ENCODE measurements at regions not wholly inside any gene's neighbourhood (a gene's known extent, or its start where the extent isn't known, plus 50 kb on each side); places are given as distances from the start of the nearest gene placed in this dataset.
A peak's percentile ranks its signal among the peaks of the same experiment; 100 is the strongest.

DNA sequence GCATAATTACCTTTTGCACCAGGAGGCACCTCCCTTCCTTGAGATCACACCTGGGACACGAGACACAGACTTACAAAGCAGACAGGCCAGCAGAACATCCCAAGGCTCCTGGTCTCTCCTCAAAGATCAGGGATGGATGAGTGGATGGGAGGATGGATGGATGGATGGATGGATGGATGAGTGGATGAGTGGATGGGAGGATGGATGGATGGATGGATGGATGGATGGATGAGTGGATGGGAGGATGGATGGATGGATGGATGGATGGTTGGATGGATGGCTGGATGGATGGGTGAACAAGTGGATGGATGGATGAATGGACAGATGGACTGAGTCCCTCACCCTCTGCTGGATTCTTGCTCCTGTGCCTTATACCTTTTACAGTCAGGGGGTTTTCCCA, 364.0 kb downstream of the BCOR start:
- POLR2A ChIA-PET = no interaction called here
- Mint-ChIP-seq H3K27me3 (no peaks in the 10 kb centered on the region), H3K36me3 (no peaks in the 10 kb centered on the region), H3K9me3 (no peaks in the 10 kb centered on the region), H3K4me3 (no peak overlapping the region), H3K27ac (no peak overlapping the region), H3K4me1 (peaks cover 3% of the 10 kb centered on the region)
- ATAC-seq (ENCODE audit: low read depth) = no peak
- no peak for DNase-seq

DNA sequence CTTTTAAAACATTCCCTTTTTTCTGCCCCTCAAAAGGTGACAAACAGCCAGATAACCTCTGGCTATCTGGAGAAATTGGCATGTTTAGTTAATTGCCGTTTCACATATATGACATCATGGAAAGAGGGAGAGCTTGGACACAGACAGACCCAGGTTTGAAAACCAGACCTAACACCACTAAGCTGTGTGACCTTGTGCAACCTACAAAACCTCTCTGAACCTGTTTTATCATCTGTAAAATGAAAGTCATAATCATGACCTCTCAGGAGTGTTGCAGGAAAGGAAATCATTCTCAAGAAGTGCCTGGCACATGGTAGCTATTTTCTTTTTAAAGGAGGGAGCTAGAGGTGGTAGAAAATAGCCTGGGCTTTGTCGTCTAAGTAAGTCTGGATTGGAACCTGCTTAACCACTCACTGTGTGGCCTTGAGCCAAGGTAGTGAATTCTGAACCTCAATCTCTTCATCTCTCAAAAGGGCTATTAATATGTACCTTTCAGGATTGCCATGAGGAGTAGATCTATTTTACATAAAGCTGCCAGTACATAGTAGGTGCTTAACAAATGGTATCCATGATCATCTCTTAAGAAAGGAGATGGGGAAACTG, 363.5 kb downstream of the BCOR start:
- no peak overlapping the region for H3K4me3 Mint-ChIP-seq
- no peak for DNase-seq
- no peak for ATAC-seq (ENCODE audit: low read depth)
- POLR2A ChIA-PET = no interaction called here
- no peaks in the 10 kb centered on the region for H3K9me3 Mint-ChIP-seq
- no peak overlapping the region for H3K27ac Mint-ChIP-seq
- no peaks in the 10 kb centered on the region for H3K36me3 Mint-ChIP-seq
- H3K27me3 Mint-ChIP-seq = no peaks in the 10 kb centered on the region
- H3K4me1 Mint-ChIP-seq = peaks cover 3% of the 10 kb centered on the region

DNA sequence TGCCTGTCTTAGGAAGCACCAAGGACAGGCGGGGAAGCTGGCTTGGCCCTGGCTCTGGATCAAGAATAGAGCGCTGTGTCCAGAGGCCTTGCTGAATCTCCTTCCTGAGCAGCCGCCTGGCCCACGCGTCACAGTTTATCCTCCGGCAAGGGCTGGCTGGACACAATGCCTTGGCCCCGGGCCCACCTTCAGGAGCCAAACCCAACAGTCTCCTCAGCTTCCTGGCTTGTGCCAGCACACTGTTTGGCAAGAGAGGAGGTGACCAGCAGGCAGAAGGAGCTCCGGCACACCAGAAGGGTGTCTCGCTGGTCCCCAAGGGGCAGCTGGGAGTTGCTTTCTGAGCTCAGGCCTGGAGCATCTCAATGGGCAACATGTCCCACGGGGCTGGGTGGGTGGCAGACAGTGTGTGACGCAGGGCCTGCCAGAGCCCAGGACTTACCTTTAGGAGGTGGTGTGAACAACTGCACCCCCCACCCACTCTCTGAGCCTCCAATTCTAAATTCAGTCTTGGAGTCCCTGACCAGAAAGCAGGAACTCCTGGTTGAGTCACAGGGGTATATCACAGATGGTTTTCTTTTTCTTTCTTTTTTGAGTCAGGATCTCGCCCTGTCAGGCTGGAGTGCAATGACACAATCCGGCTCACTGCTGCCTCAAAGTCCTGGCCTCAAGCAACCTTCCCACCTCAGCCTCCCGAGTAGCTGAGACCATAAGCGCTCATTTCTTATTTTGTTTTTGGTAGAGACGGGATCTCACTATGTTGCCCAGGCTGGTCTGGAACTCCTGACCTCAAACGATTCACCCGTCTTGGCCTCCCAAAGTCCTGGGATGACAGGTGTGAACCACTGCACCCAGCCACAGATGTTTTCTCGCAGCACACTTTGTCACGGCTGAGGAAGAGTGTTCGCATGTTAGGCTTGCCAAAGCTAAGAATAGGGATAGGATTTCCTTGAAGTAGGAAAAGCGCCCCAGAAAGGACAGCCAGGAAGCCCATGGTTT, 361.2 kb downstream of the BCOR start:
- H3K36me3 Mint-ChIP-seq = no peaks in the 10 kb centered on the region
- POLR2A ChIA-PET = no interaction called here
- H3K27me3 Mint-ChIP-seq = no peaks in the 10 kb centered on the region
- DNase-seq (no peak), ATAC-seq (ENCODE audit: low read depth) (no peak)
- H3K9me3 Mint-ChIP-seq = no peaks in the 10 kb centered on the region
- no peaks in the 10 kb centered on the region for H3K4me1 Mint-ChIP-seq
- H3K27ac Mint-ChIP-seq = no peak overlapping the region
- no peak overlapping the region for H3K4me3 Mint-ChIP-seq

DNA sequence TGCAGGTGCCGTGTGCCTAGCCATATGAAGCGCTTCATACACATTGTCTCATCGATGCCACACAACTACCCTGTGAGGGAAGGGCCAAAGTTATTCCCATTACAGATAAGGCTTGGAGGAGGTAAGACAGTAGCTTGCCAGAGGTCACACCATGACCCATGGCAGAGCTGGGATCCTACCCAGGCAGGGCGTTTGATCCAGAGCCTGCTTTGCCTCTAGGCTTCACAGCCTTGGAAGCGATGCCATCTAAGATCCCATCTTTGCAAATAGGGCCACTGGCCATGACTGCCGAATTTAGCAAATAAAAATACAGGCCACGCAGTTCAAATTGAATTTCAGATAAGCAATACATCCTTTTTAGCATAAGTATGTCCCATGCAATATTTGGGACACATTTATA, 358.2 kb downstream of the BCOR start:
- DNase-seq = no peak
- no peaks in the 10 kb centered on the region for H3K36me3 Mint-ChIP-seq
- no peaks in the 10 kb centered on the region for H3K9me3 Mint-ChIP-seq
- no peaks in the 10 kb centered on the region for H3K27me3 Mint-ChIP-seq
- no peak overlapping the region for H3K4me3 Mint-ChIP-seq
- POLR2A ChIA-PET = no interaction called here
- no peak for ATAC-seq (ENCODE audit: low read depth)
- no peaks in the 10 kb centered on the region for H3K4me1 Mint-ChIP-seq
- H3K27ac Mint-ChIP-seq = no peak overlapping the region

DNA sequence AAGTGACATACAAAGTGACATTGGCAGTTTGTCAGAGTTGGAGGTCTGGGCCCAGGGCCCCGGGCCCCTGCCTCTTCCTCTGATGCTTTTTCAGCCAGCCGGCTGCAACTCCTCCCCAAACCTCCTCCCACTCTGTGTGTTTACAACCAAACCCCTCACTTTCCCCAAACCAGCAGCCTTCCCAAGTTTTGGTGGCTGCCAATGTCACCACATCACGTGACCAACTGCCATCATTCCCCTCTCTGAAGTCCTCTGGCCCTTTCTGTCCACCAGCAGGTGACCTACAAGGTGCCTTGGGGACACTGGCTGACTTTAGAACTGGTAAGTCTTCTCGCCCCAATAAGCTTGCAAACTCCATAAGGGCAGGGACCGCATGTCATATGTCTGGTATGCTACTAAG, 357.7 kb downstream of the BCOR start:
- no peak for ATAC-seq (ENCODE audit: low read depth)
- POLR2A ChIA-PET = no interaction called here
- H3K9me3 Mint-ChIP-seq = no peaks in the 10 kb centered on the region
- DNase-seq = no peak
- H3K4me3 Mint-ChIP-seq = no peak overlapping the region
- H3K36me3 Mint-ChIP-seq = no peaks in the 10 kb centered on the region
- H3K27ac Mint-ChIP-seq = no peak overlapping the region
- H3K27me3 Mint-ChIP-seq = no peaks in the 10 kb centered on the region
- no peaks in the 10 kb centered on the region for H3K4me1 Mint-ChIP-seq

DNA sequence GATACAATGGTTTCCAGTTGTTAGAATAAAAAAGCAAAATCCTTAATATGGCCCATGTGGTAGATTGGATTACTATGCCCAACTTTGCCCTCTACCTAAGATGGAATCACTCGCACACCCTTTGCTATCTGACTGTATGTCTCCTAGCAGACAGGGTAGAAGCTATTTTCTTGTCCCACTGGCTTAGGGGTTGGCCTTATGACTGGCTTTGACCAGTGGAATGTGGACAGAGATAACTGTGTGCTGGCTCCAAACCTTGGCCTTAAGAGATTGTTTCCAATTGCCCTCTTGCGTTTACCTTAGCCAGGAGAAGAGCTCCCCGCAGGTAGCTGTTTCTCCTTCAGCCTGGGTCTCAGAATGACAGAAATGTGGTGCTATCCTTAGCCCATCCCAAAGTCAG, 355.9 kb downstream of the BCOR start:
- Mint-ChIP-seq H3K27ac (no peak overlapping the region), H3K9me3 (no peaks in the 10 kb centered on the region), H3K27me3 (no peaks in the 10 kb centered on the region), H3K4me3 (no peak overlapping the region), H3K36me3 (no peaks in the 10 kb centered on the region), H3K4me1 (no peaks in the 10 kb centered on the region)
- ATAC-seq (ENCODE audit: low read depth) = no peak
- POLR2A ChIA-PET = no interaction called here
- no peak for DNase-seq

DNA sequence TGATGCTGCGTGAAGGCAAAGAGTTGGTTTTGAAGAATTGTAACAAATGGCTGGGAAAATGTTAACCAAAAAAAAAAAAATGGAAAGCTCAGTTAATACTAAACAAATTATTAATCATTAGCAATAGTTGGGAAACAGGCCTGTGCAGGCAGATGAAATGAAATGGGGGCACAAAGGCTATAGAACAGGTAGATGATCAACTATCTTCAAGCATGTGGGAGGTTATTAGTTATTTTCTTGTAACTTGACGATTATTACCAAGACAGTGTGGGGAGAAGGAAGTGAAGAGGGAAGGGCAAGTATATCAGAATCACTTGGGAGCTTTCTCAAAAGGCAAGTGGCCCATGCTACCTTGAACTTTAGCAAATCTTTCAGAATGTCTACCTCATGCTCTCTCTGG, 351.9 kb downstream of the BCOR start:
- POLR2A ChIA-PET = no interaction called here
- no peaks in the 10 kb centered on the region for H3K36me3 Mint-ChIP-seq
- H3K9me3 Mint-ChIP-seq = no peaks in the 10 kb centered on the region
- DNase-seq = no peak
- H3K27me3 Mint-ChIP-seq = no peaks in the 10 kb centered on the region
- H3K4me1 Mint-ChIP-seq = peaks cover 4% of the 10 kb centered on the region
- no peak overlapping the region for H3K27ac Mint-ChIP-seq
- H3K4me3 Mint-ChIP-seq = no peak overlapping the region
- no peak for ATAC-seq (ENCODE audit: low read depth)

DNA sequence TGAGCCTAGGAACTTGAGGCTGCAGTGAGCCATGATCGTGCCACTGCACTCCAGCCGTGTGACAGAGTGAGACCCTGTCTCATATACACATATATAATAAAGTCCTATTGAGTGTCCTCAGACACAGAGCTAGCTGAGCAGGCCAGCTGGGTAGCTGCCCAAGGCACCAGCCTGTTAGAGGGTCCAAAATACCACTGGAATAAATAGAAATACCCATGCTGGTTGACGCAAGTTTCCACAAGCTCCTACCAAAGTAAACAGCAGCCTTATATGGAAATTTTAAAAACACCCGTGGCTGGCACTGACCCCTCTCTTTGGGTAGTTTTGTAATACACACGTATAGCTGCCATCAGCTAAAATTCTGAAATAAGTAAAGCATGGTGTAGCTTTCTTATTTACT, 348.6 kb downstream of the BCOR start:
- Mint-ChIP-seq H3K4me1 (peaks cover 10% of the 10 kb centered on the region), H3K9me3 (no peaks in the 10 kb centered on the region), H3K36me3 (no peaks in the 10 kb centered on the region), H3K27ac (no peak overlapping the region), H3K4me3 (no peak overlapping the region), H3K27me3 (no peaks in the 10 kb centered on the region)
- DNase-seq (no peak), ATAC-seq (ENCODE audit: low read depth) (no peak)
- POLR2A ChIA-PET = no interaction called here

DNA sequence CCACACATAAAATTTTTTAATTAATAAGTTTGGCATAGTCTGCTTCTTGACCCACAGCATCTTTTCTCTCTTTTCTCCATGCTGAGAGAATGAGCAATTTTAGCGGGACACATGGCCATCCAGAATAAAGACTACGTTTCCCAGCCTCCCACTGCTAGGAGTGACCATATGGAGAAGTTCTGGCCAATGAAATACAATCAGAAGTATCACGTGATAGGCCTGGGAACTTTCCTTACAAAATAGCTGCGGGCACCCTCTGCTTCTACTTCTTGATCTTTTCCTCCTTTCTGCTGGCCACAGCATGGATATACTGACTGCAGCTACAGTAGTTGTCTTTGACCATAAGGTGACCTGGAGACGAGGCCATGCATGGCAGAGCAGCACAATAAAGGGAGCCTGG, 348.0 kb downstream of the BCOR start:
- no peaks in the 10 kb centered on the region for H3K27me3 Mint-ChIP-seq
- ATAC-seq (ENCODE audit: low read depth) = no peak

DNA sequence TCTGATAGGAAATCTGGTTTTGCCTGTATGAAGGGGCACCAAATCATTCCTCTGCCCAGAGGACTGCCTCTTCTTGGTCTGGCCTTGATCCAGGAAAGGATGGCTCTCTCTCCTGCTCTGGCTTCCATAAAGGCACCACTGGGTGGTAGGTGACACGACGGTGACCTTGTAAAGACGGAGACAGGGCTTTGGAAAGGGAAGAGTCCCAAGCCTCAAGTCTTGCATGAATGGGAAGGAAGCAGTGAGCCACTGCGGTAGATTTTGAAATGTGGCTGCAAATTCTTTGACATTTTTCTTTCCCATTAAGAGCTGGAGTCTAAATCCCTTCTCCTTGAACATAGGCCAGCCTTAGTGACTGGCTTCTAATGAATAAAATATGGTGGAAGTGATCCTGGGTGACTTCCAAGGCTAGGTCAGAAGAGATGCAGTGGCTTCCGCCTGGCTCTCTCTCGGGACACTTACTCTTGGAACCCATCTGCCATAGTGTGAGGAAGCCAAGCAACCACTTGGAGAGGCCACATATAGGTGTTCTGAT, 347.4 kb downstream of the BCOR start:
- Mint-ChIP-seq H3K4me1 (peaks cover 10% of the 10 kb centered on the region), H3K27me3 (no peaks in the 10 kb centered on the region), H3K4me3 (peak overlapping the region; percentile 22), H3K36me3 (no peaks in the 10 kb centered on the region), H3K9me3 (no peaks in the 10 kb centered on the region), H3K27ac (peak overlapping the region; percentile 56)
- DNase-seq (no peak), ATAC-seq (ENCODE audit: low read depth) (no peak)
- POLR2A ChIA-PET = no interaction called here

More for the DNA sequence above, 348.0 kb downstream of the BCOR start:
- Mint-ChIP-seq H3K4me3 (no peak overlapping the region), H3K36me3 (no peaks in the 10 kb centered on the region), H3K9me3 (no peaks in the 10 kb centered on the region), H3K4me1 (peaks cover 10% of the 10 kb centered on the region), H3K27ac (no peak overlapping the region)
- no peak for DNase-seq
- POLR2A ChIA-PET = no interaction called here

DNA sequence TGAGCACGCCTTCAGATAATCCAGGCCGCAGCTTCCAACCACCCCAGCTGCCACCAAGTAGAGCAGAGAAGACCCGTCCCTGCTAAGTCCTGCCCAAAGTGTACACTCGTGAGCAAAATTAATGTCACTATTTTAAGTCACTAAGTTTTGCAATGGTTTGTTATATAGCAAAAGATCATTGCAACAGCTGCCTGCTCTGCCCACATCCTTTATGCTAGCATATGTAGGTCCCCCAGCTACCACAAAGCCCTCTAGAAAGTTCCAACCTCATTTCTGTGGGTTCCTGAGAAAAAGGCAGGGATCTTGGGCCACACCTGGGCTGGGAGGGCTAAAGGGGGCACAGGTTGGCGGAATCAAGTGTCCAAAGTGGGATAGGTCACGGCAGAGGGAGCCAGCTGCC, 346.9 kb downstream of the BCOR start:
- Mint-ChIP-seq H3K9me3 (no peaks in the 10 kb centered on the region), H3K4me1 (peaks cover 10% of the 10 kb centered on the region), H3K27ac (peak overlapping the region; percentile 56), H3K36me3 (no peaks in the 10 kb centered on the region), H3K4me3 (peak overlapping the region; percentile 22), H3K27me3 (no peaks in the 10 kb centered on the region)
- DNase-seq = no peak
- POLR2A ChIA-PET = no interaction called here
- peak; percentile 66 for ATAC-seq (ENCODE audit: low read depth)

DNA sequence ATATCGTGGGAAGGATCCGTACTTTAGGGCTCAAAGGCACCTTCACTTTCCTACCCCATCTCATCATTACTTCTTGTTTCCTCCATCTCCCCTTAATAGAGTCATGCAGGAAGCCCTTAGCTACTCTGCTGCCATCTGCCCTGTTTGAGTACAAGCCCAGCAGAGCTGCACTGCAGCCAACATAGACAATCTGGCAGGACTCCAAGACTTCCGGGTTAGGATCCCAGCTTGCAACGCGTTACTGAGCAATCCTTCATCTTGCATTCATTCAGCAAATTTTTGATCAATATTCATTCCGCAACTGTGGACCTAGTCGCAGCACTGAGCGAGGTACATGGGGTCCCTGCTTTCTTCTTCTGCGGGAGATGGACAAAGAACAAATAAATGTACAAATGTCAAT, 344.9 kb downstream of the BCOR start:
- no peak overlapping the region for H3K27ac Mint-ChIP-seq
- no peaks in the 10 kb centered on the region for H3K27me3 Mint-ChIP-seq
- no peak overlapping the region for H3K4me3 Mint-ChIP-seq
- H3K9me3 Mint-ChIP-seq = no peaks in the 10 kb centered on the region
- POLR2A ChIA-PET = no interaction called here
- H3K4me1 Mint-ChIP-seq = peaks cover 10% of the 10 kb centered on the region
- no peak for DNase-seq
- no peaks in the 10 kb centered on the region for H3K36me3 Mint-ChIP-seq
- no peak for ATAC-seq (ENCODE audit: low read depth)

DNA sequence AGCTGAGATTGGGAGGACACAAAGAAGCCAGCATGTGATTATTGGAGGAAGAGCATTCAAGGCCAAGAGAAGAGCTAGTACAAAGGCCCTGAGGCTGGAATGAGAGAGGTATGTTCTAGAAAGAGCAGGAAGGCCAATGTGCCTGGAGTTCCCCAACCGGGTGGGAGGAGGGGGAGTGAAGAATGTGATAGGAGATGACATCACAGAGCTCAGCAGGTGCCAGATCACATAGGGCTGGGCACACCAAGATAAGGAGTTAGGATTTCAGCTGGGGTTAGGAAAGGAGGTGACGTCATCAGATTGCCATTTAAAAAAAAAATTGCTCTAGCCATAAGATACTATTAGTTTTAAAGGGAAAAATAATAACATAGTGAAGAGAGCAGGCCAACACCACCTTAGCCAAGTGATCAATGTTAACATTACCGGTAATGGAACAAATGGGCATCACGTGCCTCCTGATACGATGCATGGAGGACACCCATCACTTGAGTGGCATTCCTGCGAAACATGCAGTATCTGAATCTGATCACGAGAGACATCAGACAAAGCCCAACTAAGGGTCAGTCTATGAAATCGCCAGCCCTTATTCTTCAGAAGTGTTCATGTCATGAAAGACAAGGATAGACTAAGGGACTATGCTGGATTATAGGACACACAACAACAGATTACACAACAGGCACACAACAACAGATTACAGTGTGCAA, 344.3 kb downstream of the BCOR start:
- H3K9me3 Mint-ChIP-seq = no peaks in the 10 kb centered on the region
- DNase-seq (no peak), ATAC-seq (ENCODE audit: low read depth) (no peak)
- POLR2A ChIA-PET = interaction anchor here (0.5 kb wide), 1 partner anchor 23 kb away, joined by 3 read pairs; no protein-coding TSS in a partner anchor
- H3K4me1 Mint-ChIP-seq = peaks cover 10% of the 10 kb centered on the region
- no peak overlapping the region for H3K4me3 Mint-ChIP-seq
- H3K27me3 Mint-ChIP-seq = no peaks in the 10 kb centered on the region
- no peaks in the 10 kb centered on the region for H3K36me3 Mint-ChIP-seq
- no peak overlapping the region for H3K27ac Mint-ChIP-seq
